ENCODE measurements at regions not wholly inside any gene's neighbourhood (a gene's known extent, or its start where the extent isn't known, plus 50 kb on each side); places are given as distances from the start of the nearest gene placed in this dataset.

DNA sequence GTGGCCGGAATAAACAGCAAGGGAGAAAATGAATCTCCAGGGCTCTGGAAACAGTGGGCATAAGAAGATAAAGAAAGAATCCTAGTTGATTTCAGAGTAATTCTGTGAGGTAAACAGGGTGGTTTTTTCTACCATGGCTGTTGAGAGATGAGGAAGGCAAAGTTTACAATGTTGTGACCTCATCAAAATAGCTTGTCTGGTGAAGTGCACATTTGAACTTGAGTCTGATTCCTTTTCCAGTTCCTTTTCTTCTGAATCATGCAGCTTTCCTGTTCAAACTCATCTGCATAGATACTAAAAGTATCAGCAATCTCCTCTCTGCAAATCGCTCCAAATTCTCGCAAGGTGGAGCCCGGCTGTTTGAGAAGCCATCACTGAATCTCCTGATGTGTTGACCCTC, 161.7 kb downstream of the PLPP3 start:
- FAIRE-seq: no peak

DNA sequence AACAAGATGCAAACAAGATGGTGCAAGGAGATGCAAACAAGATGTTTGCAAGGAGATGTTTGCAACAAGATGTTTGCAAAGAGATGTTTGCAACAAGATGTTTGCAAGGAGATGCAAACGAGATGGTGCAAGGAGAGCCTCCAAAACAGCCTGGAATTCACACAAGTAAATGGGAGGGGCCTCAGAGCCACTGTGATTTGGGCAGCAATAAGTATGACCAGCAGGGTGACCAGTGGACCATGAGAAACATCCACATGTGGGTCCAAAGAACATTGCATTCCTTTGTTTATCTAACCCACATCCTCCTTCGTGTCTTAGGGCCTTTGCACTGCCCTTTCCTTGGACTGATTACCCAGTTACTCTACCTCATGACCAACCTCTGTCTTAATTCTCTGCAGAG, 162.9 kb downstream of the PLPP3 start:
- no peak for FAIRE-seq

DNA sequence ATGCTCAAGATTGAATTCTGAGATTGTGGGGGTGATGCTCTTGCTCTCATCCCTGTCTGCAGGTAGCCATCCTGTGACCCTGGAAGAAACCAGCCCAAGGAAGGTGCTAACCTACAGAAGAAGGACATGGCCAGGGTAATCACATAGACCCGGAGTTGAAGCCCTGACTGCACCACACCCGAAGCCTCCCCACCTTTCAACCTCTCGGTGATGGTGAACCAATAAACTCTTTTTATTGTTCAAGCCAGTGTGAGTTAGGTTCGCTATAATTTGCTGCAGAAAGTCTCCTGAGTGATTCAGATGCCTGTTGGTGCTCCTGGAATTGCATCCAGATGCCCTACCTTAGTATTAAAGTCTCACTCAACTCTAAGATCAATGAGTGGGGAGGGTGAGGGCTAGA, 163.6 kb downstream of the PLPP3 start:
- no peak for FAIRE-seq

DNA sequence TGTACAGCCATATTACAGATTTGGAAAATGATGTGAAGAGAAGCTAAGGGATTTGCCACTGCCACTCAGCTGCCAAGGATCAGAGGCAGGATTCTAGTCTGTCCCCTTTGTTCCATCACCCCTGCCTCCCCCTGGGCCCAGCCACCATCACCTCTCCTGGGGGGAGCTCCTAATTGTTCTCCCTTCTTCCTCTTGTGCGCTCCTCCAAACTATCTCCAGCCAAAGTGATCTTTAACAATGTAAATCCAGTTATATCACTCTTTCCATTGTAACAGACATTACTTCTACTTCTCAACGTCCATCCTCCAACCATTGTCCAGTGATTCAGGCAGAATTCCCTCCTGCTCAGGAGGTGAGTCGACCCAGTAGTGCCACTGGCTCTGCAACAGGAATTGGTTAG, 164.1 kb downstream of the PLPP3 start:
- FAIRE-seq: no peak

DNA sequence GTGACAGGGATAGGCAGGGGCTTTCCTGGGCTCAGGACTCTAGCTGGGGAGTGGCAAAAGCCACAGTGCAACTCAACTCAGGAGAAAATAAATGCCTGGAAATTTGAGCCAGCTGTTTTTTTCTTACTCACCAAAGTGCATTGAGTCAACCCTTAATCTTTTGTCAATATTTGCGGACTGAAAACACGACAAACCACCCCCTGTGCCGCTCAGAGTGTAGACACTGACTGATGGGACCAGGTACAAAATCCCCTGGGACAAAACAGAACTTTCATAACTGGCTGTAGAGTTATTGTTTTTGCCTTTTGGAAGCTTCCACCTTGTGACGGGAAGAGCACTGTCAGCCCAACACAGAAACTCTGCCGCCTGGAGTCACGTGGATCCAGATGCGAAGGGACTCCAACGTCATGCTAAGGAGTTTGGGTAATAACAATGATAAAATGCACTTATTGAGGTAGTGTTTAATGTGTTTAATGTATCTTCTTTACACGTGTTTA, 164.6 kb downstream of the PLPP3 start:
- no peak for FAIRE-seq

DNA sequence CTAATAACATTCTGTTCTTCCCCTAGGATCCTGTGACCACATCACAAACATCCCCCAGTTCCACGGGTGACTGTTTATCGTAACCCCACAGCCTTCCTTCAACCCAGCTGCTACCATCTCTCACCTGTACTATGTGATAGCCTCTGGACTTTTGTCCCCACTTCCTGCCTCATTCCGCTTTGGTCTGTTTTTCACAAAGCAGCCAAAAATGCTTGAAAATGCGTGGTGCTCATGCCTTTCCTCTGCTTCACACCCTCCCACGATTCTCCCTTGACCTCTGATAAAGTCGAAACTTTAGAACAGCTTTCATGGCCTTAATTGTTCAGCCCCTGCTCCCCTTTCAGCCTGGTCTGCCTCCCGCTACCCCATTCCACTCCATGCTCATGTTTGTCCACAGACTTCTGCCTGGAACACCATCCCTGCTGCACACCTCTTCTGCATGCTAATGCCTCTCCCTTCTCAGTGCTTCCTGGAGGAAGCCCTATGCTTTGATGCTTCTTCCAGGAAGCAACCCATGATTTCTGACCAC, 165.6 kb downstream of the PLPP3 start:
- FAIRE-seq: no peak

DNA sequence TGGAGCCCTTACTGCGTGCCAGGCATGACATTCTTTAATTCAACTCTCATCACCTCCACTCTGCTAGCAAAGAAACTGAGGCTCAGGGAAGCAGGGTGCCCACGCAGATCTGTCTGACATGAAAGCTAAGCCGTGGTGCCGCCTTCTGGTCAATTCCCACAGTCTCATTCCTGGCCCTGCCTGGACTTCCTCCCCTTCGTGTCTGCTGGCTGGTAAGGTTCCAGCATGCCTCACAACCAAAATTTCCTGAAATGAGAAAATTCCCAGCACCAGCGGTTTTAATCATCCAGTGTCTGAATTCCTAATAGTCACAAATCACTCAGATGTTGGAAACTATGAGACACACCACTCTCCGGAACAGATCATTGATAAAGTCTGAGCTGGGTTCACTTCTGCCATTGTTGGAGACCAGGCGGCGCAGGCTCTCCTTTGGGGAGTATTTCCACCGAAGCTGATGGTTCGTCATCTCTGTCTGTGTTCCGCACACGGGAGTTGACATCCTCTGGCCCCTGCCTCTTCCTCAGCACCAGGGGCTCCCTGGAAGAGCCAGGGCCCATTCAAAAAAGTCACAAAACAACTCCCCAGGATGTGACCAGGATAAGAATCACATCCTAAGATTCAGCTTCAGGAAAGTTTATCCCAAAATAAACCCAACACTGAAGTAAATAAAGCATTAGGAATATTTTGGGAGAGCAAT, 167.7 kb downstream of the PLPP3 start:
- no peak for FAIRE-seq

DNA sequence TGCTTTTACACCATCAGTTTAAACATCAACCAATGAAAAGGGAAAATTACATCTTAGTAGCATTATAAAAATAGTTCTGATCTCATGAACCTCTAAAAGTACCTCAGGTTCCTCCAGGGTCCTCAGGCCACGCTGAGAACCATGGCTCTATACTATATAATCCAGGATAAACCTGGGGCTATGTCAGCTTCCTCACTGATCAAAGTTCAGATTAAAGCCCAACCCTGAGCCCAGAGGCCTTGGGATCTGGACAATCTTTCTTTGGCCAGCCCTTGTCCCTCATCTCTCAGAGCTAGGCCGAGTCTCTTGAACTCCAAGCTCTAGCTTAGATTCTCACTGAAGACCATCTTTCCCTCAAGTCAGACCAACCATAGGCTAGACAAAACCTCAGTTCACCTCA, 168.3 kb downstream of the PLPP3 start:
- no peak for FAIRE-seq

DNA sequence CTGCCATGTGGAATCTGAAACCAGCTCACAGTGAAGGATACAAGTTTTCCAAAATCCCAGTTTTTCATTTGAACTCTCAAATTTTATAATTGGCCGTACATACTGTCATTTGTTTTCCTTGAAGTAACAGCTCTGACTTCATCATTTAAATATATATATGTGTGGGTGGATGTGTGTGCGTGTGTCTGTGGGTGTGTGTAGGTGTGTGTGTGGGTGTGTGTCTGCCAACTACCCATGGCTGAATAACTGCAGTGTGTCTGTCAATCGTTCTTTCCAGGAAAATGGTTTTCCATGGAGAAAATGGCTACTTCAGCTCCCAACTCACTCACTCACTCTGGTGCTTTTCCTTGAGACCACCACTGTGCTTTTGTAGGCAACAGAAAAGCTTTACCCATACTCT, 169.0 kb downstream of the PLPP3 start:
- FAIRE-seq: no peak

DNA sequence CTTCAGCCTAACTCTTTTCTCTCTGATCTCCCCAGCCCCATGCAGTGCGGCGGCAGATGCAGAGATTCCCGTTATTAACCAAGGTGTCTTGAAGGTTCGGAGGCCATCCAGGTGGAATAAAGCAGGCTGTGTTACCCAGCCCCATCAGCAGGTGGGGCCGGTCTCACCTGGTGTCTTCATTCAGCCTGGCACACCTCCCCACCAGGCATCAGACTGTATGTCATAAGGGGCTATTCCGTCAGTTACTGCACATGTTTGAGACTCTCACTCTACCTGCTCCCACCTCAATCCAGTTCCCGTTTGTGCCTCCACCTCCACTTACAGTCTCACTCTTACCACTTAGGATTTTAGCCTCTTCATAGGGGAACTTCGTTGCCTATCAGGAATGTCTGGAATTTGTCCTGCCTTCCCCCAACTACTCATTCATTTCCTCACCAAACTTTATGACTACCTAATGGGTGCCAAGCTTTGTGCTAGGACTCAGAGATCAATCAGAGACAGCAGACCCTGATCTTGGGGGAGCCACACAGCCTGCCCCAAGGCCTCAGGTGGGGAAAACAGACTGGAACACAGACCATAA, 170.2 kb downstream of the PLPP3 start:
- FAIRE-seq: no peak

DNA sequence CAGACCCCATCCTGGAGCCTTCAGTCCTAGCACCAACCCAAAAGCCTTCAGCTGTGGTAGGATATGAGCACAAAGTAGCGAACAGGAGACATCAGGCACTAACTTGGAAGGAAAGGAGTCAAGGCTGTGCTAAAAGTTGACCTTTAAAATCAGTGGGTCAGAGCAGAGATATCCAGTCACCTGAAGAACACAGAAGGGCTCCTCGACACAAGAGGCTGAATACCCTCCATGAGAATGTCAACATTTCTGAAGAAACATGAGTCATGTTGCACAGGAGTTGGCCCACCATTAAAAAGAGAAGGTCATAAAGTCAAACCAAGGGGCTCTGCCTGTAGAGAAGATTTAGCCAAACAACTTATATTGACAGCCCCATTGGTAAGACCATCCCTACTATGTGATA, 172.5 kb downstream of the PLPP3 start:
- no peak for FAIRE-seq

DNA sequence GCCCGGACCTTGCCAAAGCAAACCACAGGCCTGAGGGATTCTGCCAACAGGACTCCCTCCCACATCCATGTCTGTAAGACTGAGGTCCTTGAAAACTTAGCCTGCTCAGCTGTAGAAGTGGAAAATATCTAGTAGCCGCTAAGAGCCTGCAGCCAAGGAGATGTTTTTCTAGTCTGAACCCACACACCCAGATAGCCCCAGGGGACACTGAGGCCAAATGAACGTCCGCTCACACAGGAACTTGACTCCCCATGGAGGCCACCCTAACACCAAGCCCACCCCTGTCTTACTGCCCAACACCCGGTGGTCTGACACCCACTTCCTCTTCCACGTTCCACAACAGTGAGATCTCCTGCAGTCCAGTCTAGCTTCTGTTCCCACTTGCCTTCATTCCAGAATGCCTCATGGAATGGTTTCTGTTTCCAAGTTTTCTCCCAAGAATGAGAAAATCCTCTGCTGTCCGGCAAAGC, 174.8 kb downstream of the PLPP3 start:
- no peak for FAIRE-seq

DNA sequence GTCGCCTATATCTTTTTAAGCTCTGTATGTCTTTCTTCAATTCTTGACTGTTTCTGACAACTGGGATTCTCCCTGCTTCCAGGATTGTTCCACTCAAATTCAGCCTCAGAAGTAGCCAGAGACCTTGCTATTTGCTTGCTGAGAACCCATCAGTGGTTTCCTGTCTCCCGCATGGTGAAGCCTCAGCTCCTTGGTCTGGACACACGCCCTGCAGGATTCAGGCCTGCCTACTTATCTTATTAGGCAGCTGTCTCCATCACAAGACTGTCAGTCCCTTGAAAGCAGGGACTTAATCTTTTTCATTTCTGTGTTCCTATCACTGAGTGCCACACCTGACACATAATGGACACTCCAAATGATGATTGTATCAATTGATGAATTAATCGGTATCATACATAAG, 175.3 kb downstream of the PLPP3 start:
- FAIRE-seq: no peak

DNA sequence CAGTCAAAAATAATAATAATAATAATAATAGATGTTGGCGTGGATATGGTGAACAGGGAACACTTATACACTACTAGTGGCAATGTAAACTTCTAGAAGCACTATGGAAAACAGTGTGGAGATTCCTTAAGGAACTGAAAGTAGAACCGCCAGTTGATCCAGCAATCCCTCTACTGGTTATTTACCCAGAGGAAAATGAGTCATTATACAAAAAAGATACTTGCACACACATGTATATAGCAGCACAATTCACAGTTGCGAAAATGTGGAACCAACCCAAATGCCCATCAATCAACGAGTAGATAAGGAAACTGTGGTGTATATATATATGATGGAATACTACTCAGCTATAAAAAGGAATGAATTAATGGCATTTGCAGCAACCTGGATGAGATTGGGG, 176.0 kb downstream of the PLPP3 start:
- FAIRE-seq: no peak

DNA sequence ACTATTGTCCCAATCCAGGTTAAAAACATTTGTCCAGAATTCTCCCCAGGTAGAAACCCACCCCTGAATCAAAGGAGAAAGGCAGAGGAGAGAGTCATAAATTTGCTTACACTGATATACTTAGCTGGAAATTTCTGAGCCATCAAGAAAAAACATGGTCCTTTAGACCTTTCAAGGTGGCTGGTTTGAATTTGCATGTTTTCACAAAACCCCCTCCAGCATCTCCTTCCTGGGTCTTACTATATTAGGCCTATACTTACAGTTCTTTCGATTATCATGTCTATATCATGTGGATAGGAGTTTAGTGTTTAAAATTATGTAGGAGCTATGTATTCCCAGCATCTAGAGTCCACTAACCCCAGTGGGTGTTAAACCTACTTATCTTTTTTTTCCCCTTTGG, 178.2 kb downstream of the PLPP3 start:
- FAIRE-seq: no peak

DNA sequence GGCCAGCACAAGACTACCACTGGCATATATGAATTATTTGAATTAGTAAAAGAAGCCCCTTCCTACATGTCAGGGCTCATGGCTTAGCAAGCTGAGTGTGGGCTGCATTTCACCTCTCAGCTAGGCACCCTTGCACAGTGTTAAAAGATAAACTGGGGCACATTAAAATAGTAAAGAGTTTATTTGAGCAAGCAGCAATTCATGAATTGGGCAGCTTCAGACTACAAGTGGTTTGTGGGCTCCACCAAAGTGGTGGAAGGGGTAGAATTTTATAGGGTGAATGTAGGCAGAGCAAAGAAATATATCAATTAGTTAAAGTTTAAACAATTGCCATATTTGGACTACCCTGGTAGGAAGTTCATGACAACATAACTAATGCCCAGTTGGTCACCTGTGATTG, 178.8 kb downstream of the PLPP3 start:
- FAIRE-seq: no peak

DNA sequence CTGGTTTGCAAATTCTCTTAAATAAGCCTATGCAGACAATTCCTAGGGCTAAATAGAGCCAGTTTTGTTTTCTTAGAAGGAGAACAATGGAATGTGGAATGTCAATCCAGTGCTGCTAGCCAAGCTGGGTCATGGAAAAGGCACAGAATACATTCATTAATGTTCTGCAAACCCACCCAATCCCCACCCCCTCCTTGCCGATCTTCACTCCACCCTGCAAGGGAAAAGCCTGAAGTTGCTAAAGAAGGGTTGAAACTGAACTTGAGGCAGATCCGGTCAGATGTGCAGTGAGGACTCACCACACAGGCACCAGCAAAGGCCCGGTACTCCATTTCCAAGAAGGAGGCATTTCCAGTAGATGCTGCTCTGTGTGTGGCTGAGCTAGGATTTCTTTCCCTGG, 179.6 kb downstream of the PLPP3 start:
- no peak for FAIRE-seq

DNA sequence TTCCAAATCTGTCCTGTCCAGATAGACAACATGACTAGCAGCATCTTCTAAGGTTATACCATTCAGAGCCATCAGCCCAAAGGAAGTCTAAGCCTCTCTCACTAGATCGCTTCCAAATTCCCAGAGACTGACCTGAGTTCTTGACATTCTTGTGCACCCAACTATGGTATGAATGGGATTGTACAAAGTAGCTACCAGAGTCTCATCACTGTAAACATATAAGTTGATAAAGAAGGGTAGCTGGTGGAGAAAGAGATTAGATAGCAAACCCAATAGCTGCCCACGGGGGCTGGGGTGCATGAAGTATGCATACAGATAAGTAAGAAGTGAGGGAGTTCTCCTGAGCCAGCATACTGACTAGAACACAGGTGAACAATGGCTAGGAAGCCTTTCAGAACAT, 180.0 kb downstream of the PLPP3 start:
- no peak for FAIRE-seq

DNA sequence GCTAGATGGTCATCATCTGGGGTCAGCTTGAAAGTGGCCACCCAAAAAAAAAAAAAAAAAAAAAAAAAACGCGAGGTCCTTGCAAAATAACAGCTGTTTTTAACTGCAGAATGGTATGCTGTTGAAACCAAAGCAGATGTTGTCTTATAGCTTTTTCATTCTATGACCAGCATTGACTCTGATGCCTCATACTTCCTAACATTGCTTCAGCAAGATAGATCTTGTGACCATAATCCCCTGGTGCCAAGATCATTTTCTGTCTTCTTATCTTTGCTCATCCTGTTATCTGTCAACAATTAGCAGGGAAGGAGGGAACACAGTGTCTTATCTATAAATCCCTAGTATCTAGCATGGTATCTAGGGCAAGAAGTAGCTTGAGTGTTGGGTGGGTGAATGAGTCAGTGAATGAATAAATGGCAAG, 181.5 kb downstream of the PLPP3 start:
- FAIRE-seq: no peak

DNA sequence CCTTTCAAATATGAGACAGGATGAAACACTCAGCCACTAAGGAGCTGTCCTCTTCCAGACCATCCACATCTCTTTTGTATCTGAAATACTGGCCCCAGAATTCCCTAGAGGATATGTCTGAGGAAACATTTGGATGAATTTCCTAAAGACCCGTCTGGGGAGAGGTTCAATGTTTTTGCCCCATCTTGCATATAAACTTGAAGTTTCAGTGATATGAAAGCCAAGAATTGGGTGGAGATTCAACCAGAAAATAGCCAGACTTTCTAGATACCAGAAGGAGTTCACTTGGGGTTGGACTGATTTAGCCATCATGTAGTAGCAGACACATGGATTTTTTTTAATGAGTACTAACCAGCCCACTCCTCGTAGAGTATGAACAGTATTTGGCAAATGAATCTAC, 182.0 kb downstream of the PLPP3 start:
- no peak for FAIRE-seq

DNA sequence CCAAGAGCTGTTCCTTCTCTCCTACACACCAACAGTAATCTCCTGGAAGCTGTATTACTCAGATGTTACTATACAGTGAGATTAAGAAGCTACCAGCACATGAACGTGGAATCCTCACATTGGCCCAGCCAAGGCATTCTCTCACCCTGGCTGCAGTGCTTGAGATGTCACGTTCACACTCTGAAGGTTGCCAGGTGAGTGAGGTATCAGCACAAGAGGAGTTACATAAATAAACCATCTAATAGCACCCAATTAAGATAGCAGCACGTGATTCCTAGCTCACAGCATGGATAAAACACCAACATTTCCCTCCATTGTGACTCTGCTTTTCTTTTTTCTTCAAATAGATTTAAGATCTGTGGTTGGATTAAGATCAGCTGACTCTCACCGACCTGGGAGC, 182.8 kb downstream of the PLPP3 start:
- FAIRE-seq: no peak

DNA sequence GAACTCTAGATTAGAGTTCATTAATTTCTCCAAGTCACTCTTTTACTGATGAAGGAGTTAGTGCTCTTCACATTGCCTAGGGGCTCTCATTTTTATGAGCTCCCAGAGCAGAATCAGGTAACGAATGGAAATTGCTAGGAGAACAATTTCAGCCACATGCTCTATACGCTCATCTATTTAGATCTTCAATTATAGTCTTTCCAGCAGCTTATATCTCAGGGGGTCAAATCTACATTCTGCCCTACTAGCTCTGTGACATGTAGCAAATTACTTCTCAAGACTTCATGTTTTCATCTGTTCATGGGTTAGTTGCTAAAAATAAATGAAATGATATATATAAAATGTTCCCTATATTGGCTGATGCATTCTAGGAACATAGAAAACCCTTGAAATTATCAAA, 183.6 kb downstream of the PLPP3 start:
- no peak for FAIRE-seq

DNA sequence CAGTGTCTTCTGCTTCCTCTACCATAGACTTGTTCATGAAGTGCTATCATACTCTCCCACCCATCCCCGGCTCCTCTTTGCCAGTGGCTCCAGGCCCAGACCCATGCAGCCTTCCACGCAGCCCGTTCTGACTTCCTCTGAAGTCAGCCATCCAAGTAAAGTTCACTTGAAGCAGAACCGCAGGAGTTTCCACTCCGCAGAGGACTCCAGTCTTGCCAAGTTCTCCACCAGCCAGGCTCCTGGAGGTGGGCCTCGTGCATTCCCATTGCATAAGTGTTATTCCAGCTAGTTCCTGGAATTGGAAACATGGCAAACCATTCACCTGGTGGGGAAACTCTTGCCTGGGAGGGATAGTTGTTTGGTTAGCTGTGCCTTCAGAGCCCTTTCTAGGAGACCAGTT, 185.1 kb downstream of the PLPP3 start:
- no peak for FAIRE-seq

DNA sequence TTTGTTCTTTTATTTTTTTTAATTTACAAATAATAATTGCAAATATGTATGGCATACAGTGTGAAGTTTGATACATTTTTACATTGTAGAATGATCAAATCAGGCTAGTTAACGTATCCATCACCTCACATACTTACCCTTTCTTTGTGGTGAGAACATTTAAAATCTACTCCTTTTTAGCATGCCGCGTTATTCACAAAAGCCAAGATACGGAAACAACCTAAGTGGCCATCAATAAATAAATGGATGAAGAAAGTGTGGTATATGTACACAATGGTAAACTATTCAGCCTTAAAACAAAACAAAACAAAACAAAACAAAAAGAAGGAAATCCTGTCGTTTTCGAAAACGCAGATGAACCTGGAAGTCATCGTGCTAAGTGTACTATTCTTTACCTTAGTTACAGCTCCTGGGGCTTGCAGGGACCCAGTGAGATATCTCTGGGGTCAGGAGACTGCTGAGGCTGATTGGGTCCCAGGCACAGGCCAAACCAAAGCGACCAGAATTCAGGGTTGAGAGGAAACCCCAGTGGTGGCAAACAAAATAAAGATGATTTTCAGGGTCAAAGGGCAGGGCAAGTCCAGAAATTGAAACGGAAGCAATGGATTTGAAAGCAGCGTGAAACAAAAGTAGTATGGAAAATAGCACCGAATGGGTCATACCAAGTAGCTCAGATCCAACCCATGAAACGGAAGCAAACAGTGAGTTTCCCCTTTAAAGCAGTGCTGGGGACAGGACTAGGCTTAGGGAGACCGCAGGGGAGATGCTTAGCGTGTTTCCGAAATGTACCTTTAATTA, 188.2 kb downstream of the PLPP3 start:
- FAIRE-seq: no peak
